ENCODE measurements at regions not wholly inside any gene's neighbourhood (a gene's known extent, or its start where the extent isn't known, plus 50 kb on each side); places are given as distances from the start of the nearest gene placed in this dataset.

- no peak overlapping the region for H3K9ac ChIP-seq (ENCODE audit: insufficient read depth in 1 of 2, low read length in 2 of 2)
- DNase-seq (no peak), ATAC-seq (ENCODE audit: insufficient read depth, low FRiP score) (no peak)
- H3K27me3 ChIP-seq (ENCODE audit: control insufficient read depth in 3 of 3, insufficient read depth in 3 of 3, low read length in 2 of 3) = peaks cover 0 to 3% (median 0%) of the 10 kb centered on the region in 3 donors
- no peak overlapping the region for H3K4me3 ChIP-seq
- 97 to 100% methylated on average over 1 of the region's 1 CpG for WGBS, 2 donors
- peaks cover 0 to 3% (median 0%) of the 10 kb centered on the region in 5 donors for H3K4me1 ChIP-seq (ENCODE audit: control insufficient read depth in 5 of 5, insufficient read depth in 5 of 5, low read length in 5 of 5)
- TF ChIP-seq CTCF (IDR thresholded peaks at IDR 0.05; ENCODE audit: control extremely low read depth, extremely low read depth) = no peak
- H3K9me3 ChIP-seq (ENCODE audit: control insufficient read depth in 4 of 4, insufficient read depth in 3 of 4, low read length in 3 of 4) = no peaks in the 10 kb centered on the region
- H3K27ac ChIP-seq (ENCODE audit: low read depth in 1 of 2, low read length in 1 of 2) = no peak overlapping the region
- no peaks in the 10 kb centered on the region for H3K36me3 ChIP-seq (ENCODE audit: control insufficient read depth in 4 of 4, insufficient read depth in 4 of 4, low read length in 4 of 4)
Observed at GRCh38 chr3:43874731-43875130, 184.0 kb downstream of the ABHD5 start.

- Histone ChIP-seq H3K9ac (ENCODE audit: insufficient read depth in 1 of 2, low read length in 2 of 2) (no peak overlapping the region), H3K27me3 (ENCODE audit: control insufficient read depth in 3 of 3, insufficient read depth in 3 of 3, low read length in 2 of 3) (peaks cover 0 to 3% (median 0%) of the 10 kb centered on the region in 3 donors), H3K36me3 (ENCODE audit: control insufficient read depth in 4 of 4, insufficient read depth in 4 of 4, low read length in 4 of 4) (no peaks in the 10 kb centered on the region), H3K4me3 (no peak overlapping the region), H3K4me1 (ENCODE audit: control insufficient read depth in 5 of 5, insufficient read depth in 5 of 5, low read length in 5 of 5) (no peaks in the 10 kb centered on the region), H3K27ac (ENCODE audit: low read depth in 1 of 2, low read length in 1 of 2) (no peak overlapping the region), H3K9me3 (ENCODE audit: control insufficient read depth in 4 of 4, insufficient read depth in 3 of 4, low read length in 3 of 4) (peaks cover 0 to 3% (median 0%) of the 10 kb centered on the region in 4 donors)
- DNase-seq = no peak
- TF ChIP-seq CTCF (IDR thresholded peaks at IDR 0.05; ENCODE audit: control extremely low read depth, extremely low read depth) = no peak
- 87 to 89% methylated on average over 2 of the region's 2 CpGs for WGBS, 2 donors
- ATAC-seq (ENCODE audit: insufficient read depth, low FRiP score) = no peak
Observed at GRCh38 chr3:43876648-43877047, 185.9 kb downstream of the ABHD5 start.

GRCh38 chr3:43879166-43879565 lies 188.4 kb downstream of the ABHD5 start:
- Histone ChIP-seq H3K27ac (ENCODE audit: low read depth in 1 of 2, low read length in 1 of 2) (no peak overlapping the region), H3K9ac (ENCODE audit: insufficient read depth in 1 of 2, low read length in 2 of 2) (no peak overlapping the region), H3K36me3 (ENCODE audit: control insufficient read depth in 4 of 4, insufficient read depth in 4 of 4, low read length in 4 of 4) (no peaks in the 10 kb centered on the region), H3K4me3 (no peak overlapping the region), H3K27me3 (ENCODE audit: control insufficient read depth in 3 of 3, insufficient read depth in 3 of 3, low read length in 2 of 3) (peaks cover 0 to 3% (median 0%) of the 10 kb centered on the region in 3 donors), H3K9me3 (ENCODE audit: control insufficient read depth in 4 of 4, insufficient read depth in 3 of 4, low read length in 3 of 4) (peaks cover 0 to 5% (median 0%) of the 10 kb centered on the region in 4 donors), H3K4me1 (ENCODE audit: control insufficient read depth in 5 of 5, insufficient read depth in 5 of 5, low read length in 5 of 5) (peaks cover 0 to 13% (median 2%) of the 10 kb centered on the region in 5 donors)
- ATAC-seq (ENCODE audit: insufficient read depth, low FRiP score) = no peak
- DNase-seq = peak in 1 of 3 donors; percentile 42
- TF ChIP-seq CTCF (IDR thresholded peaks at IDR 0.05; ENCODE audit: control extremely low read depth, extremely low read depth) = no peak
- WGBS, 2 donors = 24 to 49% methylated on average over 4 of the region's 4 CpGs

Measured in lung (tissue), 11 donors.